C1 segment of cervical spinal cord (tissue), 14 donors: ENCODE measurements at regions not wholly inside any gene's neighbourhood (a gene's known extent, or its start where the extent isn't known, plus 50 kb on each side); places are given as distances from the start of the nearest gene placed in this dataset.

Source experiments
- DNase-seq, 14 donors: peaks; one replicate each; lab custom pipeline; 2025; lab: John Stamatoyannopoulos, UW

- DNase-seq: no peak
These were observed 54.5 kb downstream of the ADRA2A start for GRCh38 chr10:111131168-111131799.

GRCh38 chr10:111137007-111137406 lies 60.2 kb downstream of the ADRA2A start:
- DNase-seq: no peak

- no peak for DNase-seq
These were observed 60.8 kb downstream of the ADRA2A start for GRCh38 chr10:111137587-111137986.

- DNase-seq: no peak
These were observed 61.7 kb downstream of the ADRA2A start for GRCh38 chr10:111138544-111138943.

- no peak for DNase-seq
These were observed 62.7 kb downstream of the ADRA2A start for GRCh38 chr10:111139567-111139966.

- no peak for DNase-seq
These were observed 65.4 kb downstream of the ADRA2A start for GRCh38 chr10:111142092-111142768.

- peak in 2 of 14 donors; percentile 1 to 5 for DNase-seq
These were observed 69.3 kb downstream of the ADRA2A start for GRCh38 chr10:111146025-111146640.

GRCh38 chr10:111148025-111148424 lies 71.2 kb downstream of the ADRA2A start:
- DNase-seq: no peak

GRCh38 chr10:111148440-111148839 lies 71.6 kb downstream of the ADRA2A start:
- no peak for DNase-seq

GRCh38 chr10:111150691-111151090 lies 73.9 kb downstream of the ADRA2A start:
- DNase-seq: no peak

GRCh38 chr10:111151595-111152307 lies 74.9 kb downstream of the ADRA2A start:
- DNase-seq: peak in 1 of 14 donors; percentile 23

- DNase-seq: no peak
These were observed 79.9 kb downstream of the ADRA2A start for GRCh38 chr10:111156754-111157153.

- DNase-seq: no peak
These were observed 81.8 kb downstream of the ADRA2A start for GRCh38 chr10:111158595-111158994.

GRCh38 chr10:111161109-111161874 lies 84.5 kb downstream of the ADRA2A start:
- no peak for DNase-seq

GRCh38 chr10:111171183-111171582 lies 94.4 kb downstream of the ADRA2A start:
- no peak for DNase-seq

- no peak for DNase-seq
These were observed 99.0 kb downstream of the ADRA2A start for GRCh38 chr10:111175787-111176186.

- no peak for DNase-seq
These were observed 100.5 kb downstream of the ADRA2A start for GRCh38 chr10:111177379-111177778.

- no peak for DNase-seq
These were observed 102.7 kb downstream of the ADRA2A start for GRCh38 chr10:111179514-111179913.

GRCh38 chr10:111186358-111186757 lies 109.5 kb downstream of the ADRA2A start:
- peak in 1 of 14 donors; percentile 34 for DNase-seq

GRCh38 chr10:111187096-111187495 lies 110.3 kb downstream of the ADRA2A start:
- no peak for DNase-seq

- no peak for DNase-seq
These were observed 122.8 kb downstream of the ADRA2A start for GRCh38 chr10:111199587-111199986.
